DND-41 (cell line): ENCODE measurements at regions not wholly inside any gene's neighbourhood (a gene's known extent, or its start where the extent isn't known, plus 50 kb on each side); places are given as distances from the start of the nearest gene placed in this dataset.

Experiments used
- ATAC-seq: fragments of 200-7000 bp; cut with Tn5 transposase; 3 replicates; pipeline ENCODE4 v1.9.1; 2021; ENCODE audit warnings: low read depth; ENCODE audit not compliant: insufficient read depth
- DNase-seq: peaks from one replicate; pipeline ENCODE4 v3.0.0-alpha.2; 2020
- H2AFZ ChIP-seq: 2 replicates; pipeline ENCODE4 v1.6.0; 2012; ENCODE audit warnings: low read depth, low read length
- H3K27ac ChIP-seq: 2 replicates; pipeline ENCODE4 v1.5.1; 2012; ENCODE audit warnings: low read length, inconsistent platforms
- H3K27me3 ChIP-seq: fragments of 200-600 bp; sonication (generic); 2 replicates; pipeline ENCODE4 v1.6.0; 2012; ENCODE audit warnings: low read length, mild to moderate bottlenecking, inconsistent platforms; ENCODE audit not compliant: insufficient read depth, poor library complexity
- H3K36me3 ChIP-seq: 2 replicates; pipeline ENCODE4 v1.5.1; 2012; ENCODE audit warnings: low read length, inconsistent platforms; ENCODE audit not compliant: insufficient read depth
- H3K4me1 ChIP-seq: 2 replicates; pipeline ENCODE4 v1.5.1; 2012; ENCODE audit warnings: mild to moderate bottlenecking, low read length; ENCODE audit not compliant: insufficient read depth
- H3K4me2 ChIP-seq: 2 replicates; pipeline ENCODE4 v1.6.0; 2012; ENCODE audit warnings: mild to moderate bottlenecking, moderate library complexity, low read length, inconsistent platforms; ENCODE audit not compliant: insufficient read depth
- H3K4me3 ChIP-seq, 2 experiments: fragments of 200-600 bp in 1 of 2; shearing (Covaris generic) in 1 of 2; 2 replicates each; pipeline ENCODE4 v1.5.1; 2012 to 2016; ENCODE audit warnings: inconsistent platforms in 2 of 2, low read length in 2 of 2, mild to moderate bottlenecking in 2 of 2, low read depth in 1 of 2, moderate library complexity in 1 of 2
- H3K79me2 ChIP-seq: 2 replicates; pipeline ENCODE4 v1.6.0; 2012; ENCODE audit warnings: low read length, inconsistent platforms; ENCODE audit not compliant: insufficient read depth
- H3K9ac ChIP-seq: 2 replicates; pipeline ENCODE4 v1.6.0; 2012; ENCODE audit warnings: low read depth, mild to moderate bottlenecking, inconsistent platforms, low read length, moderate library complexity
- H3K9me3 ChIP-seq: 2 replicates; pipeline ENCODE4 v1.5.1; 2012; ENCODE audit warnings: low read length, moderate library complexity, mild to moderate bottlenecking, inconsistent platforms; ENCODE audit not compliant: insufficient read depth, severe bottlenecking
- H4K20me1 ChIP-seq: 2 replicates; pipeline ENCODE4 v1.6.0; 2012; ENCODE audit warnings: low read length; ENCODE audit not compliant: insufficient read depth
- EZH2 ChIP-seq: IDR thresholded peaks from 3 replicates; pipeline ENCODE4 v1.6.1; 2012; ENCODE audit warnings: borderline replicate concordance, low read depth, mild to moderate bottlenecking, moderate library complexity, low read length, inconsistent platforms; ENCODE audit not compliant: severe bottlenecking
- TF ChIP-seq, protein P1 (sequence below): IDR thresholded peaks from 2 replicates; pipeline ENCODE4 v1.5.1; 2012; ENCODE audit warnings: borderline replicate concordance, low read length, moderate library complexity, mild to moderate bottlenecking; ENCODE audit not compliant: poor library complexity, severe bottlenecking; ENCODE audit errors: extremely low read depth

DNA sequence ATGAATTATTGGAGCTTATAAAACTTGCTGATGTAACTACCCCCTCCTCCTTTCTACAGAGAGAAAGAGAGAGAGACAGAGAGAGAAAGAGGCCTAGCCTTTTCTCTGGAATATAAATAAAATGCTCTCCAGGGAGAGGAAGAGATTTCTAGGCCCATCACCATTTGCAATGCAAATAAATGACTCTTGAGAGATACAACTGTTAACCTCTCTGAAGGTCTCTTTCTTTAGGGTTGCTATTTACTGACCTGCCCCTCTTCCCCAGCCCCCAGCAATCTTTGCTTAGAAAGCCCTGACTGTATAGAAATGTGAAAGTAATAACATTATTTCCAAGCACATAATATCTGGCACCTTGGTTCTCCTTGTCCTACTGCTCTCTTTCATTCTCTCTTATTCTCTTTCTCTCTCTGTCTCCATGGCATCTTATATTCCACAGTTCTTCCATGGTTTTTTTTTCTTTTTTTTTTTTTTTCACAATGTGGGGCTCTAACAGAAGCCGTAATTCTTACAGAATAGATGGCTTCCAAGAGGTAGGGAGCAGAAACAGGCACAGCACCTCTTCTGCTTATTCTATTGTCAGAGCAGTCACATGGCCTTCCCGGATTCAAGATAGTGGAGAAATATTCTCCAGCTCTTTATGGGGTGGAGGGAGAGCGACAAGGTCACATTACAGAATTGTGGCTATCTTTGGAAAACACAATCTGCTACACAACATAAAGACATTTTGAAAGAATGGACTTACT is 1087.9 kb upstream of the NUDT12 start:
- no peak overlapping the region for H3K4me2 ChIP-seq
- no peak for TF ChIP-seq EZH2

DNA sequence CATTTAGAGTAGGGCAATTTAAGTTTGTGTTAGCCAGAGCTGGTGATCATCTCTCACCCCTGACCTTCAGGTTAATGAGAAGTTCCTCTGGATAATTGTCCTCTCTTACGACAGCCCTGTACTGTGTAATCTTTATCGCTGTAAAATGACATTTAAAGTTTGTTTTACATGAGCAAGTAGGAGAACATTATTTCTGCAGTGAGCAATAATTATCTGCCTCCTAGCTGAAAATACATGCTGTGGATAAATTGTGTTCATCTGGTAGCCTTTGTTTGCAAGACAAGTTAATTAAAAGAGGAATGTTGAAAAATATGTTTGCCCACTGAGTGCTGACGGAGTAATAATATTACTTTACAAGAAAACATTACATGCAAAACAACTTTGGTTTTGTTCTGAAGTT is 1083.8 kb upstream of the NUDT12 start:
- no peak overlapping the region for H3K9ac ChIP-seq
- no peaks in the 10 kb centered on the region for H4K20me1 ChIP-seq
- H3K4me3 ChIP-seq, result no peak overlapping the region
- TF ChIP-seq EZH2, result no peak
- TF ChIP-seq, protein P1, sequence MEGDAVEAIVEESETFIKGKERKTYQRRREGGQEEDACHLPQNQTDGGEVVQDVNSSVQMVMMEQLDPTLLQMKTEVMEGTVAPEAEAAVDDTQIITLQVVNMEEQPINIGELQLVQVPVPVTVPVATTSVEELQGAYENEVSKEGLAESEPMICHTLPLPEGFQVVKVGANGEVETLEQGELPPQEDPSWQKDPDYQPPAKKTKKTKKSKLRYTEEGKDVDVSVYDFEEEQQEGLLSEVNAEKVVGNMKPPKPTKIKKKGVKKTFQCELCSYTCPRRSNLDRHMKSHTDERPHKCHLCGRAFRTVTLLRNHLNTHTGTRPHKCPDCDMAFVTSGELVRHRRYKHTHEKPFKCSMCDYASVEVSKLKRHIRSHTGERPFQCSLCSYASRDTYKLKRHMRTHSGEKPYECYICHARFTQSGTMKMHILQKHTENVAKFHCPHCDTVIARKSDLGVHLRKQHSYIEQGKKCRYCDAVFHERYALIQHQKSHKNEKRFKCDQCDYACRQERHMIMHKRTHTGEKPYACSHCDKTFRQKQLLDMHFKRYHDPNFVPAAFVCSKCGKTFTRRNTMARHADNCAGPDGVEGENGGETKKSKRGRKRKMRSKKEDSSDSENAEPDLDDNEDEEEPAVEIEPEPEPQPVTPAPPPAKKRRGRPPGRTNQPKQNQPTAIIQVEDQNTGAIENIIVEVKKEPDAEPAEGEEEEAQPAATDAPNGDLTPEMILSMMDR, result no peak
- H3K36me3 ChIP-seq, result no peaks in the 10 kb centered on the region
- no peak overlapping the region for H2AFZ ChIP-seq
- no peaks in the 10 kb centered on the region for H3K27me3 ChIP-seq
- H3K79me2 ChIP-seq, result no peaks in the 10 kb centered on the region
- DNase-seq, result no peak
- H3K4me1 ChIP-seq, result no peaks in the 10 kb centered on the region
- H3K27ac ChIP-seq, result no peak overlapping the region
- H3K9me3 ChIP-seq, result no peaks in the 10 kb centered on the region
- no peak overlapping the region for H3K4me2 ChIP-seq
- no peak for ATAC-seq

More for the DNA sequence above, 1087.9 kb upstream of the NUDT12 start:
- no peak for DNase-seq
- no peaks in the 10 kb centered on the region for H3K4me1 ChIP-seq
- H3K27me3 ChIP-seq, result no peaks in the 10 kb centered on the region
- H3K36me3 ChIP-seq, result no peaks in the 10 kb centered on the region
- no peak overlapping the region for H3K4me3 ChIP-seq
- no peaks in the 10 kb centered on the region for H4K20me1 ChIP-seq
- H2AFZ ChIP-seq, result no peak overlapping the region
- H3K9ac ChIP-seq, result no peak overlapping the region
- no peaks in the 10 kb centered on the region for H3K79me2 ChIP-seq
- no peak for ATAC-seq
- no peak overlapping the region for H3K27ac ChIP-seq
- peaks cover 9% of the 10 kb centered on the region for H3K9me3 ChIP-seq

DNA sequence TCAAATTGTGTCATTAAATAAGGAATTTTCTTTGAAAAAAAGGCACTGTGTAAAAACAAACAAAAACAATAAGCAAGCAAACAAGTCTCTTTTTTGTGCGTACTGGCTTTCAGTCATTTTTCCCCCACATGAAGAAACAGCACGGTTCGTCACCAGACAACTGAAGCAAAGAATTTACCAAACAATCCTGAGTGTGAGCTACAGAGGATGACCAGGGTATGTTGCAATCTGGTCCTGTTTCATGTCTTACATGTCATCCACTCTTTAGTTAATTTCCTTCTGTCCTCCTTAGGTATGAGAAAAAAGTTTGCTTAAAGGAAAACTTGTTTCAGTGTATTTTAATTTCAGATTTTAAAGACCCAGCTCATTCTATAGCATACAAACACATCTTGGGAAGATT is 1080.7 kb upstream of the NUDT12 start:
- Histone ChIP-seq H3K4me1 (no peaks in the 10 kb centered on the region), H3K4me3 (no peak overlapping the region), H3K9me3 (no peaks in the 10 kb centered on the region), H3K9ac (no peak overlapping the region), H3K27ac (no peak overlapping the region), H4K20me1 (no peaks in the 10 kb centered on the region), H3K36me3 (no peaks in the 10 kb centered on the region), H3K27me3 (no peaks in the 10 kb centered on the region), H3K79me2 (no peaks in the 10 kb centered on the region), H3K4me2 (no peak overlapping the region), H2AFZ (no peak overlapping the region)
- no peak for DNase-seq
- no peak for TF ChIP-seq EZH2
- TF ChIP-seq, protein P1, result no peak
- no peak for ATAC-seq

DNA sequence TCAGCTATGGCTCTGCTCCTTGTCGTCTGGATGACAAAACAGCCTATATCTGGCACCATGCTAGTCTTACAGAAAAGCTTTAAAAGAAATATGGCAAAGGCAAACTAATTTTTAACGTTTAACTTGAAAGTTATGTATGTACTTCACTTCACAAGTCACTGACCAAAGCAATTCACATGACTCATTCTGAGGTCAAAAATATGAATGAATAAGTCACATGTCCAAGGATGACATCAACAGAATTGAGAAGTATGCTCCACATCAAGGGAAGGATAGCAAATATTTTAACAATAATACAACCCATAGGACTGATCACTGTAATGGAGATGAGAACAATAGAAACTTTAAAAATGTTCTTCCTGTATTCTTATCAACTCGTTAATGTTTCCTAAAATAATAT is 1072.6 kb upstream of the NUDT12 start:
- H3K9me3 ChIP-seq, result no peaks in the 10 kb centered on the region
- H4K20me1 ChIP-seq, result no peaks in the 10 kb centered on the region
- H3K27ac ChIP-seq, result no peak overlapping the region
- no peaks in the 10 kb centered on the region for H3K27me3 ChIP-seq
- DNase-seq, result no peak
- no peaks in the 10 kb centered on the region for H3K4me1 ChIP-seq
- H3K4me3 ChIP-seq, result no peak overlapping the region
- no peak overlapping the region for H3K9ac ChIP-seq
- no peak overlapping the region for H3K4me2 ChIP-seq
- no peak overlapping the region for H2AFZ ChIP-seq
- ATAC-seq, result no peak
- no peak for TF ChIP-seq EZH2
- TF ChIP-seq, protein P1, result no peak
- H3K79me2 ChIP-seq, result no peaks in the 10 kb centered on the region
- H3K36me3 ChIP-seq, result no peaks in the 10 kb centered on the region
